ENCODE measurements at regions not wholly inside any gene's neighbourhood (a gene's known extent, or its start where the extent isn't known, plus 50 kb on each side); places are given as distances from the start of the nearest gene placed in this dataset.

- TF ChIP-seq EZH2 (IDR thresholded peaks at IDR 0.05) (no peak), CTCF (IDR thresholded peaks at IDR 0.05) (no peak), EZH2phosphoT487 (IDR thresholded peaks at IDR 0.05) (no peak)
Measured at GRCh38 chr1:22362626-22363402, 88.8 kb upstream of the ZBTB40 start.

Measured in neural progenitor cell (in vitro differentiated cells).